ENCODE measurements at regions not wholly inside any gene's neighbourhood (a gene's known extent, or its start where the extent isn't known, plus 50 kb on each side); places are given as distances from the start of the nearest gene placed in this dataset.

DNA sequence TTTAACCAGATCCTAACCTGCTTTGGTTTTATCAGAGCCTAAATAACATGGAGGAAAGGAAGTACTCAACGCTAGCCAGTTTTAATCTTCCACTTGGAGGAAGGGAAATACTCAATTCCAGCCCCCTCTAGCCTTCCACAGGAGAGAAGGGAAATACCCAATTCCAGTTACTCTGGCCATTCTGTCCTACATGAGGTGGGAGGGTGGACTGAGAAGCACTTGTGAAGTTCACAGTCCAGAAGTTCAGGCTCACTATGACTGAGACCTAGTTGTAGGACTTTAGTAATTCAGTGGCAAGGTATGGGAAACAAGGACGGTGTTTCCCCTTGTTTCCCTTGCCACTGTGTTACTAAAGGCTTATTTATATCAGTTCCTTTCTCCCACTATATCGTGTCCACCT lies 672.0 kb downstream of the RFPL4B start:
- TF ChIP-seq POLR2A (IDR thresholded peaks at IDR 0.05), result no peak
- no peak for TF ChIP-seq CTCF (IDR thresholded peaks at IDR 0.05)
